ENCODE measurements at regions not wholly inside any gene's neighbourhood (a gene's known extent, or its start where the extent isn't known, plus 50 kb on each side); places are given as distances from the start of the nearest gene placed in this dataset.
"Not testable (repeated sequence)": the region's sequence is repeated elsewhere in the genome, so short reads cannot be mapped to it uniquely, and the experiment has no call there.

DNA sequence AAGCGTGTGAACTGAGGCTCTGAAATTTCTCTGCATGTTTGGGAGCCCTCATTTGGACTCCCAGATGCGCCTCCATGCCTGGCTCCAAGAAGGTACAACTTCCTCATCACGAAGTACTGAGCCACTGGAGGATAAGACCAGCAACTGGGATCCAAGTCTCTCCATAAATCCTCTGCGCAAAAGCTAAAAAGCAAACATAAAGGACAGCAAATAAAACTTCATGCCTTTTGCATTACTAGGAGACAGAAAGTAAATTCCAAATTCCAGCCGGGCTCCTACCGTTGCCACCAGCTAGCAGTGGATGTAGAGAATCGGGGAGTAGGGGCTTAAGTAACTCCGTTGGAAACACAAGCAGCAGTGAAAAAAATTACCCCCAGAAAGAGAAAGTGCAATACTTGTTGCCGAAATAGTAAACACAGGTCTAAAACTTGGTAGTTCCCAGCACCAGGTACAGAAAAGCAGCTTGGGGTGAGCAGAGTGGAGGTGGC is 477.1 kb upstream of the TENM3 start:
- DNase-seq = no peak

DNA sequence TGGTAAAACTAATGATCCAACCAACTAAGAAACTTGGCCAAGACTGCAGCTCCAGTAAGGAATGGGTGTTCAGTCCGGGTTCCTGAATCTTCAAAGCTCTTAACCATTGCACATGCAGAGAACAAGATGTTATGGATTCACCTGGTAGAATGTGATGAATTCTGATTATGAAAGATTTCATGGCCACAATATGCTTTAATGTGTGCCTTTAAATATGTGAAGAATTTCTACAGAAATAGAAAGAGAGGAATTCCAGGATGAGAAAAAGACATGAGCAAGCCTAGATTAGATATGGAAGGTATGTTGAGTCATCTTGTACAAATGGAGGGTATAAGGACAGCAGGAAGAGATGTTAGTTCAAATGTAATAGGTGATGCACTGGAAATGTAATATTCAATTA is 472.2 kb upstream of the TENM3 start:
- DNase-seq = no peak

DNA sequence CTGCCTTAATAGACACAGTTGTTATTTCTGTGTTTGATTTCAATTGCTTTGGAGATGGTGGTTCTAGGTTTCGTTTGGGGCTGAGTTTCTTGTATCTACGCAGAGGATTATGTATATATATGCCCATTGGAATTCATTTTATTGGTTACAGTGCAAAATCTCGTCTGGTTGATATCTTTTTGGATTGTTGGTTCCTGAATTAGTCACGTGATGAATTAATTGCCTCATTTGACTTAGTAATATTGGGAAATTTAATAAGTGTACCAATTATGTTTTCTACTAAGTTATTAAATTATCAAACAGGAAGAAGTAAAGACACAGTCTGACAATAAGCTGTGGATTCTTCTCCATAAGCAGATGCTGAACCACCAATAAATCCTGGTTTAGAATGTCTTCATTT is 467.9 kb upstream of the TENM3 start:
- no peak for DNase-seq

DNA sequence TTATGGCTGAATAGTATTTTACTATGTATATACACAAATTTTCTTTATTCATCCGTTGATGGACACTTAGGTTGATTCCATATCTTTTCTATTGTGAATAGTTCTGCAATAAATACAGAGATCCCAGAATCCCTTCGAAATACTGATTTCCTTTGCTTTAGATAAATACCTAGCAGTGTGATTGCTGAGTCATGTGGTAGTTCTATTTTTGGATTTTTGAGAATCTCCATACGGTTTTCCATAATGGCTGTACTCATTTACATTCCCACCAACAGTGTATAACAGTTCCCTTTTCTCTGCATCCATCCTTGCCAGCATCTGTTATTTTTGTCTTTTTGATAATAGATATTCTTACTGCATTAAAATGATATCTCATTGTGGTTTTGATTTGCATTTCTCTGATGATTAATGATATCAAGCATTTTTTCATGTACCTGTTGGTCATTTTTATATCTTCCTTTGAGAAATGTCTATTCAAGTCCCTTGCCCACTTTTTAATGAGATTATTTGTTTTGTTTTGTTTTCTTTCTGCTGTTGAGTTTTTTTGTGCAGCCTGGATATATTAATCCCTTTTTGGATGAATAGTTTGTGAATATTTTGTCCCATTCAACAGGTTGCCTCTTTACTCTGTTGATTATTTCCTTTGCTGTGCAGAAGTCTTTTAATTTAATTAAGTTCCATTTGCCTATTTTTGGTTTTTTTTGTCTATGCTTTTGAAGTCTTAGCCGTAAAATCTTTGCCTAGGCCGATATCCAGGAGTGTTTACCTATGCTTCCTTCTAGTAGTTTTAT is 466.7 kb upstream of the TENM3 start:
- no peak for DNase-seq

DNA sequence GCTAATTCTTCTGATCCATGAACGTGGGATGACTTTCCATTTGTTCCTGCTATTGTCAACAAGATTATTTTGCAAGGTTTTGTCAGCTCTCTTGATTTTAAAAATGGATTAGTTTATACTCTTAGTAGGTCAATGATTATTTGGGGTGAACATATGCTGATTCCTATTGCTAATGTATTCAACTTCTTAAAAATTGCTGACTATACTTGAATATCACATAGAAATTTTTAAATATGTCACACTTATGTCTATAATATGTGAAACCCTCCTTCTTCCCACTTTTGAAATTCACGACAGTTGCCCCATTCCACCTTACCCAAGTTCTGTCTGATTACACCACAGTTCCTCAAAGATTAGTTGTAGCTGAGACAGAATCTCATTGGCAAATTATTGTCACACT is 465.7 kb upstream of the TENM3 start:
- DNase-seq = no peak

DNA sequence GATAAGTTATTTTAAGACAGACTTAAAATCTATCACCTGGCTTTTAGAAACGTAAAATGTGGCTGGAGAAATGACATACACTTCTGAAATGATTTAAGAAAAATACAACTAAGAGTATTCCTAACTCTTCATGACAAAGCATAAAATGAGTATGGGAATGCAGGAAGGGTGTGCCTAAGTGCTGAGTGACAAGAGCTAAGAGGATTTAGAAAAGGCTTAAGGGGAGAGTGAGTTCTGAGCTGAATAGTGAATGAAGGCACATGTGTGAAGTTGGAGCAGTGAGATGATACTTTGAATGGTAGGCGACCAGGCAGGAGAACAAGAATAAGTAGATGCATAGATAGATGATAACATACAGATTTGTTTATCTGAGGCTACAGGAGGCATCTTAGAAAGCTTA is 458.3 kb upstream of the TENM3 start:
- no peak for DNase-seq

DNA sequence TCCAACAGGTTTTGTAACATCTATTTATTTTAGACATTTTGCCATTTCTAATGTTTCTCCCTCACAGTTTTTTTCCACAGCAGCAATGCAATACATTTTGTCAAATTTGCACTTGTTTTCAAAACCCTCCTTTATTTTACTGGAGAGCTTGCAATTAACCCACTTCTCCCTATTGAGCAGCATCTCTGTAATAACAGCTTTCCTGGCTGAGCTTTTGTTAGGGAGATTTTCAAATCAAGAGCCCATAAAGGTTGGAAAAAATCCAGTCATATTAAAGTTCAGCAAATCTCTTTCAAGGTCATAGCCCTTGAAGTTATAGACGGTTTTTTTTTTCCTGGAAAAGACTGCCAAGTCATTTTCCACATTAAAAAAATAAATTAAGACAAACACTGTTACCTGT is 450.6 kb upstream of the TENM3 start:
- no peak for DNase-seq

DNA sequence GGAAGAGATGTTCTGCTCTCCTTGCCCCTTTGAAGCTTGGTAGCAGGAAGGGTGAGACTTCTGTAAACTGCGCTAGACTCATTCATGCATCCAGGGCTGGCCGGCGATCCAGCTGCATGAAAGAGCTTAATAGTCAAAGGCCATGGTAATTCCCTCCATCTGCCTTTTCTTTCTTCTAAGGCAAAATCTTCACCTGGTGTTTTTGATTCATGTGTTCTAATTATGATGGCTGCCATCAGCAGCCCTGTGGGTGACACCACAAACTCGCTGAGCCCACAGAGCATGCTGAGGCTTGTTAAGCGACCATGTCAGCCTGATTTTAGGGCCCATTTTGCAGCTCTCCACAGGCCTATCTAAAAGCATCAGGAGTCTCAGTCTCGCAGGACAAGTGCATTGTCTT is 450.1 kb upstream of the TENM3 start:
- DNase-seq = peak; percentile 73

DNA sequence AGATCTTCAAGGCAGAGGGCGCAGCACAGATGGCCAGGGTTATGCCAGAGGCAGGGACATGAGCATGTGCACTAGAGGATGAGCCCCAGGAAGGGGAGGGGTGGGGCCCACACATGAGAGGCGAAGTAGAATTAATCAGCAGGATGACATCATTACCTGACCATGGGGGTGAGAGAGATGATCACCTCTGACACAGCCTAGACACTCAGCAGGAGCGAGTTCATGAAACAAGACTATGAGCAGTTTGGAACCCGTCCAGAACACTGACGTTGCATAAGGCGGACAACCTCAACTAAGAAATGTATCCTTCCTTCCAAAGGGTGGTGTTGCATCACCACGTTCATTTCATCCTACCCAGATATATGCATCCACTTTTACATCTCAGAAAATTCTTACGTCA is 446.7 kb upstream of the TENM3 start:
- no peak for DNase-seq

DNA sequence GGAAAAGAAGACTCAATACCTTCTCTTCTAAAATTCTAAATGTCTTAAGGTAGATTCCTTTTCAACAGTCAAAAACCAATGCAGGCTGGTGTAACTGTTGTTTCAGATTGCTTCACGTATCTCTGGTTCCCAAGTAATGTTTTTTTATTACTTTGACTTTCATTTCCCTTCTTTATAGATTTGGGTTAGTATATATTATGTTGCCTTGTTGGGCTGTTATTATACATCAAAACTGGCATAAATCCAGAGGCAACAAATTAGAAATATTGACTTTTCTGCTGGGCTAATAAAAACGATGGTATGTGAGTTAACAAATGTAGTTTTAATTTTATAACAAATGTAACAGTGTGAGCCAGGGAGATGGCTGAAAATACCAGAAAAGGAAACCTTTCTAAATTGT is 444.7 kb upstream of the TENM3 start:
- DNase-seq = no peak

DNA sequence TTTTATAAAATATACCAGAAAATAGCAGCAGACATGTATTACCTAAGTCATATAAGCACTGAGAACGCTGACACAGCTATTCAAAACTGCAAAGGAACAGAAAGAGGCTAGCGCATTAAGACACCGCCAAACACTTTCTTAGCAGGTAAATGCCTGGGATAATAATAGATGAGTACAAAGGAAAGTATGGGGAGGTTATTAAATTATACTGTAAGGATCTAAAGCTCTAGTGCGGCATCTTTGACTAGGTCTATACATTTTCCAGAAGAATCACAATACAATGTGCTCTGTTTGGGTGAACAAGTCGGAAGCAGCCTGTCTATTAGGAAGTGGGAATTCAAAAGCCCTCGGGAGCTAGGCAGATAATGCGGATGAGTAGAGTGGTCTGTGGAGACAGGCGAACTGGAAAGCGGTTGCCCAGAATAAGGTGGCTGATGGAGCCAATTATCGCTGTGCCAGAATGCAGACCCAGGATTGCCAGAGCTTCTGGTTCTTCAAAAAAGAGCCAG is 443.6 kb upstream of the TENM3 start:
- DNase-seq = peak; percentile 41

DNA sequence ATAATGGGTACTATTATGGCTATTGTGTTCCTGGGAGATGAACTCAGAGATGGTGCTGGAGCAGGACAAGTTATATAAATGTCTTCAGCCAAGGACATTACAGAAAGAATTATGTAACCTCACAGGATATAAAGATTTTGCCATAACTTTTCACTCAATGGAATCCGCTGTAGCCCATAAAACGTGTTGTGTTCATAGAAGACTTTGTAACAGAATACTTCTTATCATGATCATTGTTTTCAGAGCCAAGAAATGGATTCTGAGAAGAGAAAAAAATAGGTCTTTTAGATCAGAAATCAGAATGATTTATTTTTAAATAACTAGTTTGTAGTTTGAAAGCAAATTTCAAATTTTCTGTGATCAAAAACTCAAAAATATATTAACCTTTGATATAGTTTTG is 441.0 kb upstream of the TENM3 start:
- no peak for DNase-seq

DNA sequence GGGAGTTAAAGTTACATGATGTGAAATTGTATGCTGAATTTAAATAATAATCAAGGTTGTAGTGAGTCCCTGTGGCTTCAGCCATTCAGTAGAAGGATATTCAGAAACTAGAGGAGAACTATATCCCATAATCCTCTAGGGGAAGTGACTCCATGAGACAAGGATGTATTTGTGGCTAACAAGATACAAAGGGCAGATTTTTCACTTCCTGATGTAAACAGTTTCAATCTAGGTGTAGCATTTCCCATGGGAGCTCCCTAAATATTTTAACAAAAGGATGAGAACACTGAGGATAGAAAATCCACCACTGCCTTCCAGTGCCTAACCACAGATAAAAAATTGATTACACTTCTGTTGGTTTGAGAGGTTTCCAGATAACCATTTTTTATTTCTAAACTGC is 435.4 kb upstream of the TENM3 start:
- no peak for DNase-seq

DNA sequence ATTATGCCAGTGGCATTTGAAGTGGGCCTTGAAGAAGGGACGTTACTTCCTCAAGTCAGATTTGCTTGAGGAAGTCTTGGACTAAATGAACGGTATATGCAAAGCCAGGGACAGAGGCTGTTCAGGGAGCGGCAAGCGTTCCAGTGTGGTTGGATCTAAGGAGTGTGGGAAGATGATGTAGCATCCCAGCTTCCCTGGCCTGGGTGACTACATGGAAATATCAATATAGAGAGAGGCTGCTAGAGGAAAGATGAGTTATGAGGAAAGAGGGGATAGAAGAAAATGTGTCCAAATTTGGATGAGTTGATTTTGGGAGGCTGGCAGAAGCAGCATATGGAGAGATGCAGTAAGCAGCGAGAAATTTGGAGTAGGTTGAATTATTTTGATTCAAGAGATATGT is 432.5 kb upstream of the TENM3 start:
- no peak for DNase-seq

DNA sequence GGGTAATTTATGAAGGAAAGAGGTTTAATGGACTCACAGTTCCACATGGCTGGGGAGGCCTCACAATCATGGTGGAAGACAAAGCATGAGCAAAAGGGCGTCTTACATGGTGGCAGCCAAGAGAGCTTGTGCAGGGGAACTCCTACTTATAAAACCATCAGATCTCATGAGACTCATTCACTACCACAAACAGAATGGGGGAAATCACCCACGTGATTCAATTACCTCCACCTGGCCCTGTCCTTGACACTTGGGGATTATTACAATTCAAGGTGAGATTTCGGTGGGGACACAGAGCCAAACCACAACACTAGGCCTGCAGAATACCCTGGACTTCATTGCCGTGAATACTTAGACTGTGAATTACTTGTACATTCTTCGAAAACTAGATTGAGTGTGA is 431.7 kb upstream of the TENM3 start:
- DNase-seq = not testable (repeated sequence)

DNA sequence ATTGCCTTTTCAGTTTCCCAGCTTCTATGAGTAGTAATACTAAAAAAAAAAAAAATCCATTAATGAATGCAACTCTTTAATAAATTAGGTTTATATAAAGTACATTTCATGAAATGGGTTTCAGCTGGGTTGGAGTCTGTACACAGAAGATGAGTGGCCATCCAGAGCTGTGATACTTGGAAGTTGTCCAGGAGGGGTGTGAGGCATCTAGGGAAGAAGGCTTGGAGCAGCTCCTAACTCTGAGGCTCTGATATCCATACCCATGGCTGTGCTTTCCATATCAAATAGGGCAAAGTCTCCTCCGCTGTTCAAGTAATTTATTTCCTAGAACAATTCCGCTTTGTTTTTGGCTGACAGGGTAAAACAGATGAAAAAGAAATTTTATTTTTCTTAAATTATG is 423.3 kb upstream of the TENM3 start:
- no peak for DNase-seq

DNA sequence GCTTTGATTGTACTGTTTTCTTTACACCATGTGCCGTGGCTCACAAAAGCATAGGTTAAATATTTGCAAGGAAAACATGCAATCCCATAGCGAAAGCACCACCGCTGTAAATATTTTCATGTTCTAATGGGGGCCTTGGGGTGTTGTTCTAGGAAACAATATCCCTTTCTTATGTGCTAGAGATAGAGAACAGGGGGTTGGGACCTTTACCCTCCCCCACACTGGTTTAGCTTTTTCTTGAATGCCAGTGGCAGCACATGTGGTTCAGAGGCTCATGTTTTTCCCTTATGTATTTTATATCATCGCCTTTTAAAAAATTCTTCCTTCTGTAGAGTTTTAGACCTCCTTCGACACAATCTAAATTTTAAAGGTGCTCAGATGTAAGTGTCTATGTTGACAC is 422.6 kb upstream of the TENM3 start:
- no peak for DNase-seq

DNA sequence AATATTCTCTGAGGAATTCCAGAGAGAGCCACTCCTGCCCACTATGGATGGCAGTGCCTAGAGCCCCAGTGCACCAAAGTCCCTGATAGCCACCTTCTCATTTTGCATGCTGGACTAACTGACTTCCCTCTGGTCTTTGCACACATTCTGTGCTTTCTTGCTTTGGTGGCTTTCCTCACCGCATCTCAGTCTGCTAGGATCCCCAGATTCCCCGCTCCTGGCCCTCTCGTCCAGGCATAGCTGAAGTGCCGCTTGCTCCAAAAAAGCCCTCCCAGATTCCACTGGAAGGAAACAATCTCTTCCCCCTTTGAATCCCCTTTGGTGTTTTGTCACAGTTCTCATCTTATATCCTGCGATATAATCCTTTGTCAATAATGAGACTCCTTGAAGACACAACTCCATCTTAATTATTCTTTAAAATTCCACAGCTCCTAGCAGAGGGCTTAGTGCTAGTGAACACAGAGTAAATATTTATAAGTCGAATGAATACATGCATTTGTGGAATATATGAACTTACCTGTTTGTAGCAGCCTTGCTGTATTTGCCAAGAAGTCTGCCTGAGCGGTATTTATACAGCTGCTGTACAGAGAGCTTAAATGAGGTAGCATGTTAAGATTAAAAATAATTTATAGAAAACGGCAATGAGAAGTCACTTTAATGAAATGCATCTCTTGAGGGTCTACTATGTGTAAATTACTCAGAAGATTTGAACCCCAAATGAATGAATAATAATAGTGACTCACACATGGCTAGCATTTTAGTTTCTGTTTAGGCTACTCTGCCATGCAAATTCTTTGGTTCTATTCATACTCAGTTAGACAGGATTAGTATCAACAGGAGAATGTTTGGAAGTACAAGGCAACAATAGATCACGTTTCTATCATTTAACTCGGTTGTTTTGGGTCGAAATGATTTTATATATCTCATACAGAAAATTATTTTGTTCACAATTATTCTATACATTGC is 421.9 kb upstream of the TENM3 start:
- DNase-seq = no peak

DNA sequence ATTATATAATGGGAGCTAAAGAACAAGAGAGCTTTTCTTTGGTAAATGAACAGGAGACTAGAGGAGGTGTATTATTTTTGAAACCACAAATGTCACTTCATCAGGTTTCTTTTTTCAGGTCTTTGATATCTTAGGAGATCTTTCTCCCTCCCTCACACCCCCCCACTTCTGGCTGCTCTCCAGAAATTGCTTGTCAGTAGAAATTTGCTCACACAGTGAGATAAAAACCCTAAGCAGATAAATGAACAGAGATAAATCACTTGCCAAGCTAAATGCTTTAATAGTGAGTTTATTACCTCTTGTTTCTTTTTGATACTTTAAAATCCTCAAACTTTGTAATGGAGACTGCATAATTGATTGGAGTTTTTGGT is 421.2 kb upstream of the TENM3 start:
- DNase-seq = peak; percentile 71

DNA sequence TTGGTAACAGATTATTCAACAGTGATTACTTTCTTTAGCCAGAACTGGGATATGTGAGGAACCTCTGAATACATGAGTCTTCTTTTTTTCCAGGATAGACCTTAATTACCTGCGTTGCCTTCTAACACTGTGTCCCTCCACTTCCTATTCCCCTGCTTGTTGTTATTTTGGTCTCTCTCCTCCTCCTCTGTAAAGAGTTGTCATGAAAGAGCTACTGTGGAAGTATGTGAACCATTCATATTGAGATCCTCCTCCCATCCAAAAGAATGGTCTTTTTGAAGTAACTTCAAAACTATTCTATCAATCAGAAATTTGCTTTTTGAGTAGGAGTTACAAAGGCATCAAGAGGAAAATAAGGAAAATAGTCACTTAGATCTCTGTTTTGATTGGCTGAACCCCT is 420.0 kb upstream of the TENM3 start:
- no peak for DNase-seq

DNA sequence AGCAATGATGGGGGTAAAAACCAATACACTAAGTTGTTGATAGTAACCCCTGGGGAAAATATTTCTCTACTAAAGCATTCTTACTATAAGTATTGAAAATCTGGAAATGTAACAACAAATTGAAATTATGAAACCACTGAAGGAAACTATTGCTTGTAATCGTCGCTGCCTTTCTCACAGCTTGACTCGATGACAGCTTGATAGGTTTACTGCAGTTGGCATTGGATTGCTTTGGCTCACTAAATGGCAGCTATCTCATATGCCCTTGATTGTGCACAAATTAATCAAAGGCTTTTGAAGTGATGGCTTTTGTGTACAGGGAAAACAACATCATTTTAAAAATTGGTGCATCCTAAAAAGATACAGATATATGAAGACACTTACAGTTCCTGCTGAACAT is 419.6 kb upstream of the TENM3 start:
- DNase-seq = no peak

DNA sequence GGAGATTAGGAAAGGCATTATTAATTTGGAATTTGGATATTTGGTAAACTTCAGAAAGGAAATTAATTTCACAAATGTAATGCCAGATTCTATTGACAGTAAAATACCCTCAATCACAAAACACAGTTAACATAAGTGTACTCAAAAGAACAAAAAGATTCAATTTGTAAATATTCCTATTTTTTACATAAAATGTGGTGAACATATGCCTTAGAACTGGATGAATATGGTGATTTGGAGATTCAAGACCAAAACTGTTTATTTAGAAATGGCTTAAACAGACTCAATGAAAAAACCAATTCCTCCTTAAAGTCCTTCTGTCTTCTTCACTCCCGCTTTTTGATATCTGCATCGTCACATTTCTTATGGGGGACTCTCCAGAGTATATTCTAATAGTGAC is 417.6 kb upstream of the TENM3 start:
- DNase-seq = no peak

DNA sequence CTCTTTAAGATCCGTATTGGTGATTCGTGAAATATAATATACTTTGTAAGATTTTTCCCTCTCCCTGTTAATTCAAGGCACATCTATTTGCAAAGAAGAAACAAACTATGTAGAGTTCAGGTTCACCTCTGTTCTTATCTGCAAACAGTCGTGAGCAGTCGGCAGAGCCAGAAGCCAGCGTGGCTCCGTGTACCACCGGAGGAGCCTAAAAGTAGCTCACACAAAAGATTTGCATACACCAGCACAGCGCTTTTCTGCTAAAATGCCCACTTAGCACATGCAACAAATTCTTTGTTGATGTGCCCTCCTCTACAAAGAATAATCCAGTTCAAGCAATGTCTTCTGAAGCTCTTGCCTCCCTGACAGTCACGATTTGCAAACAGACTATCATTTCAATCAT is 416.0 kb upstream of the TENM3 start:
- no peak for DNase-seq
